ENCODE measurements at regions not wholly inside any gene's neighbourhood (a gene's known extent, or its start where the extent isn't known, plus 50 kb on each side); places are given as distances from the start of the nearest gene placed in this dataset.
"Not testable (repeated sequence)": the region's sequence is repeated elsewhere in the genome, so short reads cannot be mapped to it uniquely, and the experiment has no call there.

DNA sequence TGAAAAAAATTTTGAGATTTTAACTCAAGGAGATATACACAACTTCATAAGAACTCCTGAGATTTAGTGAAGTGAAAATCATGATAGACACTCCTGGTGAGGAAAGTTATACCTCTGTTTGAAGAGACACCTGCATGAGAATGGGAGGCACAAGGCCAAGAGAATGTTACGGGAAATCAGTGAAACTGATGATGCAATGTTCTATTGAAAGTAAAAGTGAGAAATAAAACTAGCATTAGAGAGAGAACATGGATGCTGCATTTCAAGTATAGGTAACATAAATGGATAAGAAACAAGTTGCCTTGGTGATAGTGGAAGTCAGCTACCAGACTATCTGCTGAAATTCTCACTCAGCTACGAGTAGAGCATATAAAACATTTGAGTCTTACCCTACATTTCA is 562.1 kb upstream of the FANCL start:
- no peak for DNase-seq (ENCODE audit: low read depth, low spot score)

- DNase-seq (ENCODE audit: low read depth, low spot score), result no peak
Observed at GRCh38 chr2:58800881-58801280, 559.8 kb upstream of the FANCL start.

GRCh38 chr2:58798676-58799208 is 557.6 kb upstream of the FANCL start:
- DNase-seq (ENCODE audit: low read depth, low spot score), result no peak

DNA sequence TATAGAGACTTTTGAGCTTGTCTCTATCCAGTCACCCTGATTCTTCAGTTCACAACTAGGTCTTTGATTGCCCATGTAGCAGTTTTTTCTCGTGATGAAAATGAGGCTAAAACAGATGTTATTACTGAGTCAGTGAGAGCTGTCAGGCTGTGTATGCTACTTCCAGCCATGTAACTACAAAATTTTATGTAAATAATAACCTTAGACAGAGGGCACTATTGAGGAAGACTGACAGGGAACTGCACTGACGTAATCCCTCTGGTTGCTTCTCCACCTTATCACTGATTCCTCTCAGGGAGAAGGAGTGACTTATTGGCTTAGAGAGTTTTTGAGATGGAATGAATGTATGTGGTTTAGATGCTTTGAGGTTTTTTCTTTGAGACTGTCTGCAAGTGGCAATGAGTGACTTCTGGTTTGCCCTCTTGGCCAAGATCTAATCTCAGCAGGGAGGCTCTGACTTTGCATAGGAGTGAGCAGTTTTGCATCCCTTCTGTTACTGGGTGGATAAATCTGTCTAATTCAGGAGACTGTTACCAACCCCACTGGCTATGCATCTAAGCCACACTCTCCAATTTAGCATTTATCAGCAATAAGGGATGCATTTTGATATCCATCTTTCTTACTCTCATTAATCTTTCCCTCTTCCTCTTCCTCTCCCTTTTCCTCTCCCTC is 555.2 kb upstream of the FANCL start:
- peak; percentile 39 for DNase-seq (ENCODE audit: low read depth, low spot score)

DNA sequence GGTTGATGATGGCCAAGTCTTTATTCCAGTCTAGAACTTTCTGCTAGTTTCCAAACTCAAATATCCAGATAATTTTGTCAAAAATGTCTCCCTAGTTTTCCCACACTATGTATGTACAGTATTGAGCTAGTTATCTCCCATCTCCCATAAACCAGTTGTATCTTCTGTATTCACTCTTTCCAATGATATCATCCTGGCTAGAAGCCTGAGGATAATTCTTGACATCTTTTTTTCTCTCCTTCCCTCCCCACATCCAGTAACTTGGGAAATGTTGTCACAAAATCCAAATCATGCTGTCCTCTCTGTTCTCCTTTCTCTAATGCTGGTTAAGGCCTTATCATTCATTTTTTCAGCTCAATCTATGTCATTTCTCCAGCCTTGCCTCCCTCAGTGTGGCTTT is 553.8 kb upstream of the FANCL start:
- no peak for DNase-seq (ENCODE audit: low read depth, low spot score)

- DNase-seq (ENCODE audit: low read depth, low spot score), result no peak
Observed at GRCh38 chr2:58794103-58794502, 553.0 kb upstream of the FANCL start.

DNA sequence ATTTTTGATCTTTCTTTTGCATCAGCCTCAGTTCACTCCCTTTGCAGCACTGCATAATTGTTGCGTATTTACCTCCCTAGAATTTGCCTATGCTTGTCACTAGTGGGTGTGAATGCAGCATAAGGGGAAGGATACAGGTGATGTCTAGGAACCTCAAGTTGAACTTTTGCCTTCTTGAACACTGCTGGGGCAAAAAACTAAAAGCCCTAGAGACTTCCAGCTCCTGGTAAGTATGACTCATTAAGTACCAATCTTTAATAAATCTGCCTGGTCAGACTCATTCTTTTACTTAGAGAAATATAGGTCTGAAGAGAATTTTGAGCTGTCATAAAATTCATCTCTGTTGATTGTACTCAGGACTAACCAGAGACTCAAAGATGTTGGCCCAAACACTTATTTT is 547.3 kb upstream of the FANCL start:
- DNase-seq (ENCODE audit: low read depth, low spot score), result no peak

GRCh38 chr2:58770846-58771245 is 529.7 kb upstream of the FANCL start:
- no peak for DNase-seq (ENCODE audit: low read depth, low spot score)

DNA sequence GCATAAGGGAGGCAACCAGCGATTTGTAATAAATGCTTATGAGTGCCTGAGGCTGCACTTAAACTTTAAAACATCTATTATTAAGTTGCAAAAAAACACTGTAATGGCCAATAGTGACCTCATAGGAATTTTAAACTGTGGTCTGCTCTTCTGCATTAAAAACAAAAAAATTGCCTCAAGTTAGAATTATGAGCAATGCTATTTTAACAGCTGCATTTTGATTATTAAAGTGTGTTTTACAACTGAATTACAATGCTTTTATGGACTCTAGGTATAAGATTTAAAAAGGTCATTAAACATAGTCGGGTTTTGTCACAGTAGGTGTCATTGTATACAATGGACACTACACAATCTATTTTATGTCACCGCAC is 528.7 kb upstream of the FANCL start:
- no peak for DNase-seq (ENCODE audit: low read depth, low spot score)

GRCh38 chr2:58769111-58769863 is 528.2 kb upstream of the FANCL start:
- DNase-seq (ENCODE audit: low read depth, low spot score), result no peak

GRCh38 chr2:58768715-58769080 is 527.6 kb upstream of the FANCL start:
- no peak for DNase-seq (ENCODE audit: low read depth, low spot score)

DNA sequence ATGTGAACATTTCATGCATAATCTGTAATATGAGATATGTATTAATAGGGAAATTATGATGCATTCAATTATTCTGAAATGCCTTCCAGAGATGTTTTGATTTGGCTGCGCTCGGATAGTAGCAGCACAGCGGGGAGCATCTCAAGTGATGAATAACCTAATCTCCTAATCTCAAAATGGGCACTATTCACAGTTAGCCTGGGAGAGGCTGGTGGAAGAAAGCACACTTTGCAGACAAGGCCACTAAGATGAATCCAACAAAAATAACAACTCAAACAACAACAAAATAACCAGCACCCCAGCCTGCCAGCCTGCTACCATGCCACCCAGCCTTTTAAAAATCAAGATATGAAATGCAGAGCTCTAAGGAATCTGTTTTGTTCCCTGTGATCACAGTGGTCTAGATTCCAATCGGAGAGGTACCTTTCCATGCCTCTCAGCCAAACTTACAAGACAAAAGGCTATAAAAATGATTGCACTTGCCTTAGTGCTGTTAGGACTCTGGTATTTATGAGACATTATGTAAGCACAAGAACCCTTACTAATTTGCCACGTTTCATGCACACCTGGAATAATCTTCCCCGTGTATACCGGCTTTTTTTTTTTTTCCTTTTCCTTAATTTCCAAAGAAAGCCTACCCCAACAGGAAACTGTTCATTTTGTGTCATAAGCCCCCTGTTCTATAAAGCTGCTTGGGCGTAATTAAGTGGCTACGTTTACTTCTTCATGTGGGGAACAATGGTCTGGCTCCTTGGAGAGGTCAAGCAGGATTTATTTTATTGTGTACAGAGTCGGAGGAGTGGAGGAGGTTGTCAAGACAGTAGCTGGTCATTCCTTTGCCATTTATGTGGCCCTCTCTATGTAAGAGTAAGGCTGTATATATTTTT is 526.9 kb upstream of the FANCL start:
- no peak for DNase-seq (ENCODE audit: low read depth, low spot score)

GRCh38 chr2:58764338-58765104 is 523.4 kb upstream of the FANCL start:
- no peak for DNase-seq (ENCODE audit: low read depth, low spot score)

DNA sequence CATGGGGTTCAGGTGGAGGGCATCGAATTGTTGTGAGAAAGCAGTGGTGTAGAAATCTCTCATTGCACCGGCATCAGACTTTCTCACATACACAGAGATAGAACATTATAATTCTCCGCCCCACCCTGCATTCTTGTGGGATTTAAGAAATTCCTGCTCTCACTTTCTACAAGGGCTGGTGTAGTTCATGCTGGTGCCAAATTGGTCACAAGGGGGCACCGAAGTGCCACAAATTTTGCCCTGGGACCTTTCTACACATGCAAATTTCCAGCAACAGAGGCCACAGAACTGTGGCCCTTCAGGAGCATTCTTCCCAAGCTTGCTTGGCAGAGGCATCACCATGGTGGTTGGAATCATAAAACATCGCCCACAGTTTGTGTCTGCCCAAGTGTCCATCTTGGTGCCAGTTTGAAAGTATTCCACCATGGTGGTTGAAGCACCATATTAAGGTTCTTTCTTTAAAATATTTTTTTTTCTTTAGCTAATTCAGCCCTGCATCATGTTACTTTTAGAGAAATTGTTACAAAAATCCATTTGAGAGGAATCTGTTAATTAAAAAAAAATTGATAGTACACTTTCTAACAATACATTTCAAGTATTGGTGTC is 521.2 kb upstream of the FANCL start:
- peak; percentile 92 for DNase-seq (ENCODE audit: low read depth, low spot score)

DNA sequence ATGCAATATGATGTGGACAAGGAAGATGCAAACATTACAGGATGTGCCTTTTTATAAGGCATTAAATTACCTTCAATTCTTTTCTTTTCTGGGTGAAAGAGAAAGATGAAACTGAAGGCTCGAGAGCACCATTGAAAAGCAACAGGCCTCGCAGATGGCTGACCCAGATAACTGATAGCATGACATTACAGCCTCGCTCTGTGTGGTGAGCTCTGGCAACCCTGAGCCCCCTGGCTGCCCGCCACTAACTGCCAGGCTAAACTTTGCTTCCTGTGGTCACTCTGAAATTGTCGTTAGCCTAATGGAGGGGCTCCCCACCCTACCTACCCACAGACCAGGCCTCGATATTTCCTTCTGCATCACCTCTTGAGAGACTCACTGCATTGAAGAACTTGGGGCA is 516.8 kb upstream of the FANCL start:
- DNase-seq (ENCODE audit: low read depth, low spot score), result no peak

DNA sequence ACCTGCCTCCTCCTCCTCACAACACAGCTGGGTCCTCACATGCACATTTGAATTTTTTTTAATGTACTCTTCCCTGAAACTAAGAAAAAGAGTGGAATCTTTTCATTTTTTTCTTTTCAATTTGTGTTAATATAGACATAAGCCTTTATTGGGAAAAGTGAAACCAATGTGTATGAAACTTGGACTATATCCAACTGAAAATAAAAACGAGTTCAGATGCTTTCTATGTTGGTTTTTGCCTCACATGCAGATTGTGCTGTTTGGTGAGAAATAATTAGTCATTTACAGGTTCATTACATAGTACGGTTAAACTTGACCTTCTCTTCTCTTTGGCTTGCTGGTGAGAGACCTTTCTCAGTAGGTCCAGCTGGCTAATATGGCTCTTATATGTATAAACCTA is 515.2 kb upstream of the FANCL start:
- no peak for DNase-seq (ENCODE audit: low read depth, low spot score)

- not testable (repeated sequence) for DNase-seq (ENCODE audit: low read depth, low spot score)
Observed at GRCh38 chr2:58752507-58752906, 511.4 kb upstream of the FANCL start.

GRCh38 chr2:58751676-58752075 is 510.6 kb upstream of the FANCL start:
- not testable (repeated sequence) for DNase-seq (ENCODE audit: low read depth, low spot score)

- DNase-seq (ENCODE audit: low read depth, low spot score), result no peak
Observed at GRCh38 chr2:58749041-58749440, 507.9 kb upstream of the FANCL start.

GRCh38 chr2:58745334-58745733 is 504.2 kb upstream of the FANCL start:
- not testable (repeated sequence) for DNase-seq (ENCODE audit: low read depth, low spot score)

- DNase-seq (ENCODE audit: low read depth, low spot score), result no peak
Observed at GRCh38 chr2:58740426-58740825, 499.3 kb upstream of the FANCL start.
